ENCODE measurements at regions not wholly inside any gene's neighbourhood (a gene's known extent, or its start where the extent isn't known, plus 50 kb on each side); places are given as distances from the start of the nearest gene placed in this dataset.

DNA sequence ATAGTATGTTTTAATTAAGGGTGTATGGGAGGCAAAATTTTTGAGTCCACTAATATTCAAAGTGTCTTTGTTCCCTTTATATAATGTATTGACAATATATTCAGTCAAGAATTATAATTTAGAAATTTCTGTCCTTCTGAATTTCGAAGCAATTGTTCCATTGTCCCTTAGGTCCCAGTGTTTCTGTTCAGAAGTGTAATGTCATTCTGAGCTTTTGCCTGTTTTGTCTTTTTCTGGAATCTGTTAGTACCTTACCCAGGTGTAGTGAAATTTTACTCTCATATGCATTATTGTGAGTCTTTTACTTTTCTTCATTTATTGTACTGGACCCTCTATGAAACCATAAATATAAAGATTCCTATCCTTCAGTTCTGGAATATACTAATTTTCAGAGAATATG lies 505.7 kb upstream of the KIF2B start:
- TF ChIP-seq CTCF (IDR thresholded peaks at IDR 0.05) (no peak), RCOR1 (IDR thresholded peaks at IDR 0.05; ENCODE audit: low read length) (no peak), TEAD4 (IDR thresholded peaks at IDR 0.05; ENCODE audit: borderline replicate concordance, insufficient read depth) (no peak), NFIC (IDR thresholded peaks at IDR 0.05; ENCODE audit: borderline replicate concordance) (no peak), YY1 (IDR thresholded peaks at IDR 0.05; ENCODE audit: low read depth) (no peak), POLR2AphosphoS5 (IDR thresholded peaks at IDR 0.05; ENCODE audit: low read depth, low read length) (no peak), GATA2 (CRISPR knock-in tag; IDR thresholded peaks at IDR 0.05) (no peak), MXI1 (IDR thresholded peaks at IDR 0.05; ENCODE audit: low read depth, low read length) (no peak), EP300 (IDR thresholded peaks at IDR 0.05; ENCODE audit: borderline replicate concordance in 1 of 2, low read depth in 1 of 2, low read length in 1 of 2) (no peak), RAD21 (IDR thresholded peaks at IDR 0.05; ENCODE audit: low read length) (no peak), ELF1 (IDR thresholded peaks at IDR 0.05) (no peak)
- TF ChIP-seq, protein P1, sequence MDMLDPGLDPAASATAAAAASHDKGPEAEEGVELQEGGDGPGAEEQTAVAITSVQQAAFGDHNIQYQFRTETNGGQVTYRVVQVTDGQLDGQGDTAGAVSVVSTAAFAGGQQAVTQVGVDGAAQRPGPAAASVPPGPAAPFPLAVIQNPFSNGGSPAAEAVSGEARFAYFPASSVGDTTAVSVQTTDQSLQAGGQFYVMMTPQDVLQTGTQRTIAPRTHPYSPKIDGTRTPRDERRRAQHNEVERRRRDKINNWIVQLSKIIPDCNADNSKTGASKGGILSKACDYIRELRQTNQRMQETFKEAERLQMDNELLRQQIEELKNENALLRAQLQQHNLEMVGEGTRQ (IDR thresholded peaks at IDR 0.05; ENCODE audit: borderline replicate concordance, low read depth, low read length) = no peak
- TF ChIP-seq, protein P2, sequence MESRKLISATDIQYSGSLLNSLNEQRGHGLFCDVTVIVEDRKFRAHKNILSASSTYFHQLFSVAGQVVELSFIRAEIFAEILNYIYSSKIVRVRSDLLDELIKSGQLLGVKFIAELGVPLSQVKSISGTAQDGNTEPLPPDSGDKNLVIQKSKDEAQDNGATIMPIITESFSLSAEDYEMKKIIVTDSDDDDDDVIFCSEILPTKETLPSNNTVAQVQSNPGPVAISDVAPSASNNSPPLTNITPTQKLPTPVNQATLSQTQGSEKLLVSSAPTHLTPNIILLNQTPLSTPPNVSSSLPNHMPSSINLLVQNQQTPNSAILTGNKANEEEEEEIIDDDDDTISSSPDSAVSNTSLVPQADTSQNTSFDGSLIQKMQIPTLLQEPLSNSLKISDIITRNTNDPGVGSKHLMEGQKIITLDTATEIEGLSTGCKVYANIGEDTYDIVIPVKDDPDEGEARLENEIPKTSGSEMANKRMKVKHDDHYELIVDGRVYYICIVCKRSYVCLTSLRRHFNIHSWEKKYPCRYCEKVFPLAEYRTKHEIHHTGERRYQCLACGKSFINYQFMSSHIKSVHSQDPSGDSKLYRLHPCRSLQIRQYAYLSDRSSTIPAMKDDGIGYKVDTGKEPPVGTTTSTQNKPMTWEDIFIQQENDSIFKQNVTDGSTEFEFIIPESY (IDR thresholded peaks at IDR 0.05; ENCODE audit: borderline replicate concordance, low read depth) = no peak
